Calu3 (cell line): ENCODE measurements at regions not wholly inside any gene's neighbourhood (a gene's known extent, or its start where the extent isn't known, plus 50 kb on each side); places are given as distances from the start of the nearest gene placed in this dataset.

ENCODE experiments used
- BruUV-seq: library from RNA; stranded (reverse); fragments of 400-500 nt; replicated peaks from 2 replicates; lab custom pipeline; 2021; lab: Mats Ljungman, UMichigan
- CTCF ChIA-PET: fragments of 300-600 bp; sonication (Branson Sonifier 250); formaldehyde crosslinking; loops from one replicate; lab custom pipeline; 2022; ENCODE audit warnings: antibody characterized with exemption; lab: Charles Lee
- DNase-seq: peaks from one replicate; pipeline ENCODE4 v3.0.0; 2022
- H3K27ac Mint-ChIP-seq: one replicate; pipeline ENCODE4 v1.8.0; 2022; ENCODE audit warnings: mixed read lengths; ENCODE audit not compliant: unreplicated experiment
- H3K27me3 Mint-ChIP-seq: one replicate; pipeline ENCODE4 v1.8.0; 2022; ENCODE audit warnings: mixed read lengths; ENCODE audit not compliant: unreplicated experiment
- H3K36me3 Mint-ChIP-seq: one replicate; pipeline ENCODE4 v1.8.0; 2022; ENCODE audit warnings: mild to moderate bottlenecking, moderate library complexity, mixed read lengths; ENCODE audit not compliant: insufficient read depth, unreplicated experiment
- H3K4me1 Mint-ChIP-seq: one replicate; pipeline ENCODE4 v1.8.0; 2022; ENCODE audit warnings: mild to moderate bottlenecking, low read depth, mixed read lengths; ENCODE audit not compliant: unreplicated experiment
- H3K4me3 Mint-ChIP-seq: one replicate; pipeline ENCODE4 v1.8.0; 2022; ENCODE audit warnings: mild to moderate bottlenecking, low read depth, moderate library complexity, mixed read lengths; ENCODE audit not compliant: unreplicated experiment
- H3K9me3 Mint-ChIP-seq: one replicate; pipeline ENCODE4 v1.8.0; 2022; ENCODE audit warnings: low read depth, mixed read lengths; ENCODE audit not compliant: unreplicated experiment
- intact Hi-C: fragments of 100-400 bp; cut with micrococcal nuclease; formaldehyde crosslinking; loops from one replicate; pipeline ENCODE4 v1.10.0; 2022; ENCODE audit not compliant: unreplicated experiment
- TF ChIP-seq, protein P1 (sequence below): fragments of 200-600 bp; IDR thresholded peaks from one replicate; pipeline ENCODE4 v1.8.0; 2022; ENCODE audit warnings: antibody characterized with exemption; ENCODE audit not compliant: unreplicated experiment

DNA sequence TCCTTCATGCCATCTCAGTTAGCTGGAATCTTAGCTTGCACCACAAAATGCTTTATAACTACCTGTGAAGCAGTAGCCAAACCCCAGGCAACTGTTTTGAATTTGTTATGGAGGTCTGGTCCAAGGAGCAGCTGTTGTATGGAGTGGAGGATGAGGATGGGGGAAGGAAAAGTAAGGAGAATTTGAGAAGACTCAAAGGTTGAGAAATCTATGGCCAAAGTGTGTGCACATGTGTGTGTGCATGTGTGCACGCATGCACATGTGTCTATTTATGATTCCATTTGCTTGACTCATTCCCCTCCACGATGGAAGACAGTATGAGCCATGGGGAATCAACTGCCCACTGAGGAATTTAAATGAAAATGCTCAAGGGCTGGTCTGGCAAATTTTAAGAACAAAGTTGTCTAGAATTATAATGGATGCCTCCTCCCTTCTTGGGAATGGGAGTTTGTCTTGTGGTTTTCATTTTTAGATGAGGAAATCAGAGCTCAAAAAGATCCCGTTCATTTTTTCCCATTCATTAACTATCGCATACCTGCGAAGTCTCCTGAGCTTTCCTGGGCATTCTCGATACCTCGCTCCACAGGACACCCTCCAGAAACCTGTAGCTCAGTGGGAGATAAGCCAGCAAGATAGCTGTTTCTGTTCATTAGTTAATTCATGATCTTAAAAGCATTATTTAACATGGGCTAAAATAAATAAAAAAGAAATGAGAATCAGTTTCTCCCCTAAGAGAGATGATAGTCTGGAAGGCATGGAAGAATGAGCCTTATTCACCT lies 152.3 kb upstream of the NEDD9 start:
- TF ChIP-seq, protein P1, sequence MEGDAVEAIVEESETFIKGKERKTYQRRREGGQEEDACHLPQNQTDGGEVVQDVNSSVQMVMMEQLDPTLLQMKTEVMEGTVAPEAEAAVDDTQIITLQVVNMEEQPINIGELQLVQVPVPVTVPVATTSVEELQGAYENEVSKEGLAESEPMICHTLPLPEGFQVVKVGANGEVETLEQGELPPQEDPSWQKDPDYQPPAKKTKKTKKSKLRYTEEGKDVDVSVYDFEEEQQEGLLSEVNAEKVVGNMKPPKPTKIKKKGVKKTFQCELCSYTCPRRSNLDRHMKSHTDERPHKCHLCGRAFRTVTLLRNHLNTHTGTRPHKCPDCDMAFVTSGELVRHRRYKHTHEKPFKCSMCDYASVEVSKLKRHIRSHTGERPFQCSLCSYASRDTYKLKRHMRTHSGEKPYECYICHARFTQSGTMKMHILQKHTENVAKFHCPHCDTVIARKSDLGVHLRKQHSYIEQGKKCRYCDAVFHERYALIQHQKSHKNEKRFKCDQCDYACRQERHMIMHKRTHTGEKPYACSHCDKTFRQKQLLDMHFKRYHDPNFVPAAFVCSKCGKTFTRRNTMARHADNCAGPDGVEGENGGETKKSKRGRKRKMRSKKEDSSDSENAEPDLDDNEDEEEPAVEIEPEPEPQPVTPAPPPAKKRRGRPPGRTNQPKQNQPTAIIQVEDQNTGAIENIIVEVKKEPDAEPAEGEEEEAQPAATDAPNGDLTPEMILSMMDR, result no peak
- Mint-ChIP-seq H3K27me3 (no peaks in the 10 kb centered on the region), H3K9me3 (no peaks in the 10 kb centered on the region), H3K27ac (no peak overlapping the region), H3K4me3 (no peak overlapping the region), H3K36me3 (no peaks in the 10 kb centered on the region), H3K4me1 (no peaks in the 10 kb centered on the region)
- BruUV-seq, result no TSS peak
- CTCF ChIA-PET, result interaction anchor here (0.6 kb wide), 2 partner anchors 15 to 181 kb away, joined by 3 to 7 read pairs; no protein-coding TSS in a partner anchor
- DNase-seq, result no peak
- intact Hi-C loops, result no loop called here

DNA sequence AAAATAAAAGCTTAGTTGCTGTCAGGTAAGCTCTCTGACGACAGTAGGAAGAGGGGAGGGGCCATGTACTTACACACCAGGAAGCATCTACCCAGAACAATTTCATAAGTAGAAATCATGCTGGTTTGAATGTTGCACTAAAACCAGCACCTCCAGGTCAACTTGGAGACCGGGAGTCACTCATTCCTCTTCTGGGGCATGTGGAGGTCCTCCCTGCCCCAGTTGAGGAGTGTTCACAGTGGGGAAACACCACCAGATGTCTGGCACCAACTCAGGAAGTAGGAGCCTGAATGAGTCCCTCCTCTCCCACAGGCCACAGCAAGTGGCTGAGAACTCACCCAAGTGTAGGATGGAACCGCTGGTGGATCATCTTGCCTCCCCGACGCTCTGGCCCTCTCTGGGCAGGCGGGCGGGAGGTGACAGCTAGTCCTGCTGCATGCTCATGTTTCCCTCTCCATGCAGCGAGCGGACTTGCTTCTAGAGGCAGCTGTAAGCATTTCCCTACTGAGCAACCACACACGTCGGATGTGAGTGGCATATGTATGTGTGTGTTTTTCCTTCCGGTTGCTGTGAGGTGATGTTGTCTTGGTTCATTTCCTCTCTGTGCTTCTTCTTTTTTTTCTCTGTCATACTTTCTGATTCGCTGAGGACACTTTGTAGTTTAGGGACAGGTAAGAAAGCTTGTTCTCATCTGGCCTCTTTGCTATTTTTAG lies 149.5 kb upstream of the NEDD9 start:
- BruUV-seq, result no TSS peak
- Mint-ChIP-seq H3K27me3 (no peaks in the 10 kb centered on the region), H3K4me1 (no peaks in the 10 kb centered on the region), H3K4me3 (no peak overlapping the region), H3K9me3 (no peaks in the 10 kb centered on the region), H3K36me3 (no peaks in the 10 kb centered on the region), H3K27ac (no peak overlapping the region)
- intact Hi-C loops, result no loop called here
- TF ChIP-seq, protein P1, result no peak
- DNase-seq, result no peak
- CTCF ChIA-PET, result no interaction called here

DNA sequence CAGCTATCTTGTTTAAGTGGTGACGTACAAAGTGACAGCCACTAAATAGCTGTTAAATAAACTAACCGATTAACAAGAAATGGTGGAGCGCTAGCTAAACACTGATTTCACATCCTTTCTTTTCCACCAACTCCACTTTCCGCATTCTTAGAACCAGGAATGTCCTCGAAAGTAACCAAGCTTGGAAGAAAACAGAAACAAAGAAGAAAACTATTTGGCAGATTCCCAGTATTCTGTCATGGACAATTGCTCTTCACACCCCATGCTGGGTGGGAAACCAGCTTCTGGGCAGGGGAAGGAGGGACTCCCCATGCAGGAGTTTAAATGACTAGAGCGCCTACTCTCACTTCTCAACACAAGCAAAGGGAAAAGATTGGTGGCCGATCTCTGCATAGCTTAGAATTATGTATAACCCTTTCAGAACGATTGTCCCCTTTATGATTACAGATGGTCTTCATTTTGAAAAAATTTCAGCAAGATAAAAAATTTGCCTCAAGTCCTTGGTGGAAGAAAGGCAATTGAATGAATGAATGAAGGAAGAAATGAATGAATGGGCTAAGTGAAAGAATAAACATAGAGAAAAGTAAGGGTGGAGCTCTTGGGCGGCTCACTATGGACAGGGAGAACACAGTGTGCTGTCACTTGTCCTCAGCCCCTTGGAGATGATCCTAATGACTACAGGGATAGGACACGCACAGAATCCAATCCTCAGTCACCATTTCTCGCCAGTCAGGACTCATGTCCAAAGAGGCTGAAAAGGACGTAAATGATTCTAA lies 148.7 kb upstream of the NEDD9 start:
- intact Hi-C loops, result no loop called here
- Mint-ChIP-seq H3K27me3 (no peaks in the 10 kb centered on the region), H3K9me3 (peaks cover under 1% of the 10 kb centered on the region), H3K4me3 (no peak overlapping the region), H3K36me3 (no peaks in the 10 kb centered on the region), H3K4me1 (no peaks in the 10 kb centered on the region), H3K27ac (no peak overlapping the region)
- TF ChIP-seq, protein P1, result no peak
- no TSS peak for BruUV-seq
- no peak for DNase-seq
- CTCF ChIA-PET, result no interaction called here

DNA sequence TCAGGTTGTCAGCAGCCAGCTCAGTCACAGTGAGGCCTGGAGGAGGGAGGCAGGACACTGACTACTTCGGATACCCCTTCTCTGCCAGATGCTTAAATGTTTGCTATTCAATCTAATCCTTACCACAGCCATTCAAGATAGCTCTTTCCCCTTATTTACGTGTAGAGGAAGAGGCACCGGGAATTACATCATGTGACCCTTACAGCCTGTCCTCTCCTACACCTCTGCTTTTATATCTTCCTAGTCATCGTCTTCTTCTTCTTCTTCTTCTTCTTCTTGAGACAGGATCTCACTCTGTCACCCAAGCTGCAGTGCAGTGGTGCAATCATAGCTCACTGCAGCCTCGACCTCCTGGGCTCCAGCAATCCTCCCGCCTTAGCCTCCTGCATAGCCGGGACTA lies 148.1 kb upstream of the NEDD9 start:
- no TSS peak for BruUV-seq
- no peaks in the 10 kb centered on the region for H3K4me1 Mint-ChIP-seq
- no peak overlapping the region for H3K4me3 Mint-ChIP-seq
- intact Hi-C loops, result no loop called here
- TF ChIP-seq, protein P1, result no peak
- no peaks in the 10 kb centered on the region for H3K36me3 Mint-ChIP-seq
- DNase-seq, result no peak
- H3K9me3 Mint-ChIP-seq, result peaks cover 3% of the 10 kb centered on the region
- no peaks in the 10 kb centered on the region for H3K27me3 Mint-ChIP-seq
- H3K27ac Mint-ChIP-seq, result no peak overlapping the region
- CTCF ChIA-PET, result no interaction called here
